Mesendoderm (in vitro differentiated cells): ENCODE measurements at regions not wholly inside any gene's neighbourhood (a gene's known extent, or its start where the extent isn't known, plus 50 kb on each side); places are given as distances from the start of the nearest gene placed in this dataset.

Experiments
- DNase-seq: peaks from one replicate; pipeline ENCODE4 v3.0.0; 2013
- H2AK5ac ChIP-seq: 2 replicates; pipeline ENCODE4 v1.6.1; 2013; ENCODE audit warnings: low read length, inconsistent platforms
- H2BK120ac ChIP-seq: 2 replicates; pipeline ENCODE4 v1.6.1; 2013; ENCODE audit warnings: low read depth, mild to moderate bottlenecking, low read length, moderate library complexity, mixed read lengths
- H2BK15ac ChIP-seq: replicated peaks from 2 replicates; pipeline ENCODE4 v1.6.1; 2013; ENCODE audit warnings: low read depth, mild to moderate bottlenecking, moderate library complexity
- H2BK5ac ChIP-seq: 2 replicates; pipeline ENCODE4 v1.6.1; 2013; ENCODE audit warnings: low read length, inconsistent platforms
- H3K18ac ChIP-seq: 2 replicates; pipeline ENCODE4 v1.6.1; 2013; ENCODE audit warnings: mild to moderate bottlenecking, low read length, mixed read lengths
- H3K23ac ChIP-seq: one replicate; pipeline ENCODE4 v1.6.1; 2013; ENCODE audit warnings: low read length
- H3K27ac ChIP-seq: 2 replicates; pipeline ENCODE4 v1.5.1; 2013; ENCODE audit warnings: low read depth, mild to moderate bottlenecking, inconsistent platforms, low read length, moderate library complexity
- H3K27me3 ChIP-seq: 2 replicates; pipeline ENCODE4 v1.6.1; 2013; ENCODE audit warnings: low read length, control low read depth, mild to moderate bottlenecking, inconsistent platforms; ENCODE audit not compliant: insufficient read depth, poor library complexity
- H3K36me3 ChIP-seq: 2 replicates; pipeline ENCODE4 v1.6.1; 2013; ENCODE audit warnings: low read length, inconsistent platforms; ENCODE audit not compliant: control insufficient read depth, insufficient read depth
- H3K4ac ChIP-seq: one replicate; pipeline ENCODE4 v1.6.1; 2013; ENCODE audit warnings: low read depth, mild to moderate bottlenecking, low read length, moderate library complexity
- H3K4me1 ChIP-seq: 2 replicates; pipeline ENCODE4 v1.6.1; 2013; ENCODE audit warnings: low read depth, low read length, inconsistent platforms; ENCODE audit not compliant: control insufficient read depth
- H3K4me2 ChIP-seq: 2 replicates; pipeline ENCODE4 v1.6.1; 2013; ENCODE audit warnings: low read length
- H3K4me3 ChIP-seq: 2 replicates; pipeline ENCODE4 v1.5.1; 2013; ENCODE audit warnings: mild to moderate bottlenecking, low read length
- H3K56ac ChIP-seq: one replicate; pipeline ENCODE4 v1.6.1; 2013; ENCODE audit warnings: low read length
- H3K79me1 ChIP-seq: 2 replicates; pipeline ENCODE4 v1.6.1; 2013; ENCODE audit warnings: low read length, inconsistent platforms
- H3K79me2 ChIP-seq: 2 replicates; pipeline ENCODE4 v1.6.1; 2013; ENCODE audit warnings: mild to moderate bottlenecking, low read length; ENCODE audit not compliant: control insufficient read depth, insufficient read depth
- H3K9ac ChIP-seq: 2 replicates; pipeline ENCODE4 v1.6.1; 2013; ENCODE audit warnings: low read length, inconsistent platforms
- H4K5ac ChIP-seq: one replicate; pipeline ENCODE4 v1.6.1; 2013; ENCODE audit warnings: low read length
- H4K8ac ChIP-seq: one replicate; pipeline ENCODE4 v1.6.1; 2013; ENCODE audit warnings: low read depth, mild to moderate bottlenecking, control low read depth, low read length, moderate library complexity
- WGBS: extraction: QIAGEN DNeasy Blood & Tissue Kit; methylation state at CpG from one replicate; pipeline ENCODE4 v1.1.7; 2013; ENCODE audit warnings: low lambda C conversion rate, missing lambda C conversion rate; ENCODE audit not compliant: insufficient coverage; ENCODE audit errors: extremely low coverage; 5-methylcytosine and 5-hydroxymethylcytosine counted together

GRCh38 chr10:123562811-123563580 is 103.2 kb upstream of the GPR26 start:
- Histone ChIP-seq H3K9ac (no peak overlapping the region), H3K36me3 (no peaks in the 10 kb centered on the region), H3K4me2 (no peak overlapping the region), H2AK5ac (no peak overlapping the region), H3K23ac (no peak overlapping the region), H3K4me1 (no peaks in the 10 kb centered on the region), H2BK5ac (no peak overlapping the region), H2BK120ac (no peak overlapping the region), H3K4ac (no peak overlapping the region), H3K18ac (no peak overlapping the region), H2BK15ac (no peak overlapping the region), H4K8ac (no peak overlapping the region), H3K27me3 (no peaks in the 10 kb centered on the region), H4K5ac (no peak overlapping the region), H3K27ac (no peak overlapping the region), H3K79me1 (no peaks in the 10 kb centered on the region), H3K4me3 (no peak overlapping the region), H3K56ac (no peak overlapping the region), H3K79me2 (no peaks in the 10 kb centered on the region)
- DNase-seq, result peak; percentile 33
- no CpG with 5 or more reads among the region's 8 CpGs for WGBS

DNA sequence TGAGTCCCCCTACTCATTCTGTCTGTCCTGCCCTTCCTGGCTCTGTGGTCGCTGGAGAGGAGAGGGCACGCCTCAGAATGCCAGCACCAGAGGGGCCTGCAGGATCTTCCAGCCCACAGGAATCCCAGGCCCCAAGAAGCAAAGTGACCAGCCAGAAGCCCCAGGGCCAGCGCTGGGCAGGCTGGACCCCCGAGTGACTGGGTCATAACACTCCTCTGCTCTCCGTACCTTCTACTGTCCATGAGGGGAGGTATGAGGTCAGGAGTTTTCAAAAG is 102.6 kb upstream of the GPR26 start:
- H4K5ac ChIP-seq, result no peak overlapping the region
- H3K36me3 ChIP-seq, result no peaks in the 10 kb centered on the region
- H3K4me3 ChIP-seq, result no peak overlapping the region
- no peaks in the 10 kb centered on the region for H3K4me1 ChIP-seq
- no peak overlapping the region for H3K56ac ChIP-seq
- no peak overlapping the region for H3K27ac ChIP-seq
- H3K4ac ChIP-seq, result no peak overlapping the region
- no peak overlapping the region for H2BK15ac ChIP-seq
- H3K9ac ChIP-seq, result no peak overlapping the region
- no CpG with 5 or more reads among the region's 5 CpGs for WGBS
- DNase-seq, result no peak
- H3K79me2 ChIP-seq, result no peaks in the 10 kb centered on the region
- H2BK5ac ChIP-seq, result no peak overlapping the region
- no peak overlapping the region for H2BK120ac ChIP-seq
- H4K8ac ChIP-seq, result no peak overlapping the region
- H3K23ac ChIP-seq, result no peak overlapping the region
- H2AK5ac ChIP-seq, result no peak overlapping the region
- H3K79me1 ChIP-seq, result no peaks in the 10 kb centered on the region
- no peak overlapping the region for H3K18ac ChIP-seq
- H3K4me2 ChIP-seq, result no peak overlapping the region
- H3K27me3 ChIP-seq, result no peaks in the 10 kb centered on the region

GRCh38 chr10:123563994-123564393 is 102.2 kb upstream of the GPR26 start:
- Histone ChIP-seq H3K4me1 (no peaks in the 10 kb centered on the region), H3K4ac (no peak overlapping the region), H3K18ac (no peak overlapping the region), H3K27ac (no peak overlapping the region), H3K79me2 (no peaks in the 10 kb centered on the region), H3K4me3 (no peak overlapping the region), H3K27me3 (no peaks in the 10 kb centered on the region), H2AK5ac (no peak overlapping the region), H4K5ac (no peak overlapping the region), H3K9ac (no peak overlapping the region), H3K79me1 (no peaks in the 10 kb centered on the region), H4K8ac (no peak overlapping the region), H2BK15ac (no peak overlapping the region), H2BK5ac (no peak overlapping the region), H3K4me2 (no peak overlapping the region), H2BK120ac (no peak overlapping the region), H3K23ac (no peak overlapping the region), H3K56ac (no peak overlapping the region), H3K36me3 (no peaks in the 10 kb centered on the region)
- DNase-seq, result peak; percentile 31
- no CpG with 5 or more reads among the region's 5 CpGs for WGBS

DNA sequence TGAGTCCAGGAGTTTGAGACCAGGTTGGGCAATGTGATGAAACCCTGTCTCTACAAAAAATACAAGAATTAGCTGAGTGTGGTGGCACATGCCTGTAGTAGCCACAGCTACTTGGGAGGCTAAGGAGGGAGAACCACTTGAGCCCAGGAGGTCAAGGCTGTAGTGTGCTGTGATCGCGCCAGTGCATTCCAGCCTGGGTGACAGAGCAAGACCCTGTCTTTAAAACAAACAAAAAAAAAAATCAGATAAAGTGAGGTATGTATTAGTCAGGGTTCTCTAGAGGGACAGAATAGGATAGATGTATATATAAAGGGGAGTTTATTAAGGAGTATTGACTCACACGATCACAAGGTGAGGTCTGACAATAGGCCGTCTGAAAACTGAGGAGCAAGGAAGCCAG is 101.5 kb upstream of the GPR26 start:
- H3K27ac ChIP-seq, result no peak overlapping the region
- H2BK120ac ChIP-seq, result no peak overlapping the region
- no peaks in the 10 kb centered on the region for H3K27me3 ChIP-seq
- no peak for DNase-seq
- no peaks in the 10 kb centered on the region for H3K79me2 ChIP-seq
- no peak overlapping the region for H2BK15ac ChIP-seq
- H4K5ac ChIP-seq, result no peak overlapping the region
- H3K9ac ChIP-seq, result no peak overlapping the region
- H2AK5ac ChIP-seq, result no peak overlapping the region
- H2BK5ac ChIP-seq, result no peak overlapping the region
- no peak overlapping the region for H3K18ac ChIP-seq
- H3K56ac ChIP-seq, result no peak overlapping the region
- no peak overlapping the region for H3K23ac ChIP-seq
- H3K4me2 ChIP-seq, result no peak overlapping the region
- H4K8ac ChIP-seq, result no peak overlapping the region
- no CpG with 5 or more reads among the region's 4 CpGs for WGBS
- H3K36me3 ChIP-seq, result no peaks in the 10 kb centered on the region
- no peaks in the 10 kb centered on the region for H3K79me1 ChIP-seq
- H3K4ac ChIP-seq, result no peak overlapping the region
- no peak overlapping the region for H3K4me3 ChIP-seq
- H3K4me1 ChIP-seq, result no peaks in the 10 kb centered on the region

- Histone ChIP-seq H3K36me3 (no peaks in the 10 kb centered on the region), H2BK5ac (no peak overlapping the region), H3K4me3 (no peak overlapping the region), H3K27me3 (no peaks in the 10 kb centered on the region), H3K4me1 (no peaks in the 10 kb centered on the region), H2AK5ac (no peak overlapping the region), H3K27ac (no peak overlapping the region), H3K56ac (no peak overlapping the region), H2BK120ac (no peak overlapping the region), H3K18ac (no peak overlapping the region), H3K23ac (no peak overlapping the region), H3K4me2 (no peak overlapping the region), H3K79me1 (no peaks in the 10 kb centered on the region), H2BK15ac (no peak overlapping the region), H3K4ac (no peak overlapping the region), H3K9ac (no peak overlapping the region), H4K5ac (no peak overlapping the region), H3K79me2 (no peaks in the 10 kb centered on the region), H4K8ac (no peak overlapping the region)
- WGBS, result no CpG with 5 or more reads among the region's 14 CpGs
- no peak for DNase-seq
Measured at GRCh38 chr10:123565691-123566660, 100.2 kb upstream of the GPR26 start.
